HepG2 (cell line): ENCODE measurements at regions not wholly inside any gene's neighbourhood (a gene's known extent, or its start where the extent isn't known, plus 50 kb on each side); places are given as distances from the start of the nearest gene placed in this dataset.
"Not testable (repeated sequence)": the region's sequence is repeated elsewhere in the genome, so short reads cannot be mapped to it uniquely, and the experiment has no call there.

Source experiments
- ATAC-seq: fragments of 200-7000 bp; cut with Tn5 transposase; 3 replicates; pipeline ENCODE4 v1.9.1; 2020; ENCODE audit warnings: mild to moderate bottlenecking, moderate library complexity
- BruUV-seq: library from RNA; stranded (reverse); fragments of 400-500 nt; replicated peaks from 2 replicates; lab custom pipeline; 2021; lab: Mats Ljungman, UMichigan
- CTCF ChIA-PET: fragments of 300-600 bp; formaldehyde crosslinking; extraction: SDS; loops from one replicate; lab custom pipeline; 2021; ENCODE audit warnings: low total read pairs, inconsistent platforms, low intra/inter-chr PET ratio; lab: Yijun Ruan, JAX
- POLR2A ChIA-PET: fragments of 350-600 bp; sonication (Branson Sonifier 250); formaldehyde crosslinking; loops from one replicate; lab custom pipeline; 2020; ENCODE audit warnings: antibody characterized with exemption, inconsistent platforms; lab: Yijun Ruan, JAX
- DNase-seq: peaks from one replicate; pipeline ENCODE4 v3.0.0-alpha.2; 2015; ENCODE audit warnings: low spot score
- FAIRE-seq: peaks from 3 replicates; lab custom pipeline; 2011; peaks lifted over from hg19 to GRCh38; lab: Jason Lieb, UNC
- H2AFZ ChIP-seq: one replicate; pipeline ENCODE4 v1.6.1; 2011; ENCODE audit warnings: low read length, inconsistent platforms
- H3K27ac ChIP-seq: fragments of 300-600 bp; 3 replicates; pipeline ENCODE4 v1.8.0; 2011; ENCODE audit warnings: mixed run types, mild to moderate bottlenecking, mixed read lengths, low read length, inconsistent platforms; ENCODE audit not compliant: insufficient read depth; ENCODE audit errors: extremely low read length
- H3K27me3 ChIP-seq, 2 experiments: fragments of 200-600 bp in 1 of 2; 2 replicates in 1 of 2; 3 replicates in 1 of 2; pipeline versions ENCODE4 v1.6.0 to v1.8.0; 2011; ENCODE audit warnings: low read length in 2 of 2, mild to moderate bottlenecking in 2 of 2, moderate library complexity in 2 of 2, inconsistent platforms in 1 of 2; ENCODE audit not compliant: insufficient read depth in 2 of 2, control insufficient read depth in 1 of 2
- H3K36me3 ChIP-seq, 2 experiments: fragments of 200-600 bp in 1 of 2; replicated peaks in 1 of 2; 2 replicates in 1 of 2; 3 replicates in 1 of 2; pipeline versions ENCODE4 v1.5.1 to v1.8.0; 2011; ENCODE audit warnings: low read length in 2 of 2, inconsistent platforms in 1 of 2; ENCODE audit not compliant: insufficient read depth in 2 of 2, control insufficient read depth in 1 of 2
- H3K4me1 ChIP-seq: 2 replicates; pipeline ENCODE4 v1.5.1; 2012; ENCODE audit warnings: low read length, inconsistent platforms; ENCODE audit not compliant: insufficient read depth
- H3K4me2 ChIP-seq: 2 replicates; pipeline ENCODE4 v1.6.0; 2011; ENCODE audit warnings: low read depth, low read length, inconsistent platforms
- H3K4me3 ChIP-seq, 3 experiments: fragments of 200-600 bp in 1 of 3; sonication (generic), shearing (Covaris generic) in 1 of 3; replicated peaks in 1 of 3; 2 replicates each; pipeline ENCODE4 v1.5.1; 2011 to 2016; ENCODE audit warnings: low read length in 3 of 3, inconsistent platforms in 2 of 3, low read depth in 2 of 3, mild to moderate bottlenecking in 2 of 3, control low read depth in 1 of 3, mixed read lengths in 1 of 3; ENCODE audit not compliant: insufficient read depth in 1 of 3
- H3K79me2 ChIP-seq: one replicate; pipeline ENCODE4 v1.6.1; 2011; ENCODE audit warnings: low read length, inconsistent platforms; ENCODE audit not compliant: insufficient read depth
- H3K9ac ChIP-seq: 2 replicates; pipeline ENCODE4 v1.6.0; 2011; ENCODE audit warnings: mild to moderate bottlenecking, low read depth, low read length, inconsistent platforms; ENCODE audit not compliant: insufficient read depth
- H3K9me3 ChIP-seq: 2 replicates; pipeline ENCODE4 v1.5.1; 2012; ENCODE audit warnings: mild to moderate bottlenecking, low read length
- H4K20me1 ChIP-seq: 2 replicates; pipeline ENCODE4 v1.6.0; 2011; ENCODE audit warnings: inconsistent platforms, mild to moderate bottlenecking, low read length, moderate library complexity; ENCODE audit not compliant: insufficient read depth
- ELF3 ChIP-seq: IDR thresholded peaks from 2 replicates; pipeline ENCODE4 v1.6.1; 2016; ENCODE audit warnings: missing genetic modification reagents, missing compliant biosample characterization
- NPAS2 ChIP-seq: sonication (generic); formaldehyde crosslinking; IDR thresholded peaks from 2 replicates; pipeline ENCODE4 v1.8.0; 2022; ENCODE audit warnings: mild to moderate bottlenecking, missing genetic modification reagents, borderline replicate concordance
- PHF21A ChIP-seq: sonication (generic); formaldehyde crosslinking; IDR thresholded peaks from 2 replicates; pipeline ENCODE4 v1.5.0; 2020; ENCODE audit warnings: mild to moderate bottlenecking, missing genetic modification reagents
- RAD21 ChIP-seq: fragments of 450-650 bp; formaldehyde crosslinking; IDR thresholded peaks from 2 replicates; pipeline ENCODE4 v1.5.0; 2020; ENCODE audit warnings: mild to moderate bottlenecking
- XBP1 ChIP-seq: sonication (generic); formaldehyde crosslinking; IDR thresholded peaks from 2 replicates; pipeline ENCODE4 v1.5.0; 2020; ENCODE audit warnings: missing genetic modification reagents
- ZNF543 ChIP-seq: sonication (generic); formaldehyde crosslinking; IDR thresholded peaks from 2 replicates; pipeline ENCODE4 v1.4.0; 2020; ENCODE audit warnings: mild to moderate bottlenecking, missing genetic modification reagents
- ZNF547 ChIP-seq: sonication (generic); formaldehyde crosslinking; IDR thresholded peaks from 2 replicates; pipeline ENCODE4 v1.5.1; 2020; ENCODE audit warnings: mild to moderate bottlenecking, missing genetic modification reagents
- ZNF567 ChIP-seq: sonication (generic); formaldehyde crosslinking; IDR thresholded peaks from 2 replicates; pipeline ENCODE4 v1.8.1; 2023; ENCODE audit warnings: mild to moderate bottlenecking, missing genetic modification reagents, borderline replicate concordance
- ZNF720 ChIP-seq: sonication (generic); formaldehyde crosslinking; IDR thresholded peaks from 2 replicates; pipeline ENCODE4 v1.4.0; 2020; ENCODE audit warnings: missing genetic modification reagents
- WGBS: methylation state at CpG from one replicate; pipeline ENCODE4 v1.1.6; 2017; ENCODE audit warnings: low lambda C conversion rate; 5-methylcytosine and 5-hydroxymethylcytosine counted together
- in situ Hi-C: cut with HindIII; loops from 2 replicates; pipeline ENCODE4 v1.10.0; 2017; ENCODE audit warnings: low pct_unique_long_range_greater_than_20kb; ENCODE audit not compliant: extremely low pct_ligation_motif_present
- intact Hi-C: fragments of 100-400 bp; cut with micrococcal nuclease; formaldehyde crosslinking; loops from one replicate; pipeline ENCODE4 v1.10.0; 2022; ENCODE audit not compliant: unreplicated experiment

DNA sequence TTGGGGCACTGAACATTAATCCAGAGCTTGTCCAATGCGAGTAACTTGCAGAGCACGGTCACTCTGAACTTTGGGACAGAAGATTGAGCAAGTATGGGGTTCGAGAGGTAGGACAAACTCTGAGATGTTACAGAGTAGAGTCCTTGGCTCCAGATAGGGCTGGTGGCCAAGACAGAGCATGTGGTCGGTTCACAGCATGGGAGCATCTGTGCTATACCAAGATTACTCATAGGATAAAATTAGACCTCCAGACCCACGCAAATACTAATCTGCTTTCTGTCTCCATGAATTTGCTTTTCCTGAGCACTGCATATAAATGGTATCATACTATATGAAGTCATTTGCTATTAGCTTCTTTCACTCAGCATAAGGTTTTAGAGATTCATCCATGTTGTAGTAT lies 93.4 kb upstream of the TBX5 start (continued):
- TF ChIP-seq PHF21A (no peak), ZNF720 (CRISPR knock-in tag) (no peak), RAD21 (no peak), XBP1 (no peak), ZNF547 (no peak), ZNF543 (no peak), NPAS2 (no peak), ELF3 (CRISPR knock-in tag) (no peak)

DNA sequence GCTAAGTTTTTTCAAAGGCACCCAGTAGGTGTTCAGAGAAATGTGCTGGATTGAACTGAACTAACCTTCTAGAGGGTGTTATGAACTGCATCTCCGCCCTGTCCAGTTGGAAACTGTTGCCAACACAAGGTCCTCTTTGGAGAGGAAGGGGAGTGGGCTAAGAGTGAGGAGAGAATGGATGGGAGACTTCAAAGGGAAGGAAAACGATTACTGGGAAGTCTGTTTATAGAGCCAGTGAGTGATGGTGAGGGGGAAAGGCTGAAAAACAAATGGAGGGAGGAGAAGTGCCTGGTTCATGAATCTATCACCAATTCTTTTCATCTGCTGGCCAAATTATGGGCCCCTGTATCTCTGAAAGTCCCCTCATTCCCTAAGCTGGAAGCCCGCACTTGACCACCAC lies 86.0 kb upstream of the TBX5 start:
- no TSS peak for BruUV-seq

DNA sequence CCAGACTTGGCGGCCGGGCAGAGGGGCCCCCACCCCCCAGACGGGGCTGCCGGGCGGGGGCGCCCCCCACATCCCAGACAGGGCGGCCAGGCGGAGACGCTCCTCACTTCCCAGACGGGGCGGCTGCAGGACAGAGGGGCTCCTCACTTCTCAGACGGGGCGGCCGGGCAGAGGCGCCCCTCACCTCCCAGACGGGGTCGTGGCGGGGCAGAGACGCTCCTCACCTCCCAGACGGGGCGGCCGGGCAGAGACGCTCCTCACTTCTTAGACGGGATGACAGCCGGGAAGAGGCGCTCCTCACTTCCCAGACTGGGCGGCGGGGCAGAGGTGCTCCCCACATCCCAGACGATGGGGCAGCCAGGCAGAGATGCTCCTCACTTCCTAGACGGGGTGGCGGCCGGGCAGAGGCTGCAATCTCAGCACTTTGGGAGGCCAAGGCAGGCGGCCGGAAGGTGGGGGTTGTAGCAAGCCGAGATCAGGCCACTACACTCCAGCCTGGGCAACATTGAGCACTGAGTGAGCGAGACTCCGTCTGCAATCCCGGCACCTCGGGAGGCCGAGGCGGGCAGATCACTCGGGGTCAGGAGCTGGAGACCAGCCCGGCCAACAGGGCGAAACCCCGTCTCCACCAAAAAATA lies 79.0 kb upstream of the TBX5 start:
- H2AFZ ChIP-seq, DNase-seq, H3K4me3 ChIP-seq, H3K79me2 ChIP-seq, POLR2A ChIA-PET, in situ Hi-C loops, H3K4me1 ChIP-seq, CTCF ChIA-PET, H4K20me1 ChIP-seq, FAIRE-seq, intact Hi-C loops, H3K27ac ChIP-seq, H3K9ac ChIP-seq, H3K36me3 ChIP-seq, ATAC-seq, BruUV-seq, H3K9me3 ChIP-seq, H3K4me2 ChIP-seq: not testable (repeated sequence)
- 74% methylated on average over 18 of the region's 45 CpGs for WGBS
- peaks cover 4 to 35% of the 10 kb centered on the region in 2 experiments for H3K27me3 ChIP-seq

More for the DNA sequence above, 86.0 kb upstream of the TBX5 start:
- H2AFZ ChIP-seq: no peak overlapping the region
- no peak overlapping the region for H3K27ac ChIP-seq
- no peak for TF ChIP-seq ZNF567 (CRISPR knock-in tag)
- TF ChIP-seq, all 625 proteins: peak for 0
- ChIA-PET POLR2A (no interaction called here), CTCF (no interaction called here)
- no peaks in the 10 kb centered on the region for H3K4me1 ChIP-seq
- DNase-seq (no peak), ATAC-seq (no peak), FAIRE-seq (no peak)
- no peaks in the 10 kb centered on the region for H3K36me3 ChIP-seq
- H3K27me3 ChIP-seq: no peaks in the 10 kb centered on the region
- in situ Hi-C loops: no loop called here
- no peak overlapping the region for H3K4me2 ChIP-seq
- no peak overlapping the region for H3K9ac ChIP-seq
- H4K20me1 ChIP-seq: no peaks in the 10 kb centered on the region
- no peaks in the 10 kb centered on the region for H3K79me2 ChIP-seq
- 33% methylated on average over 3 of the region's 3 CpGs for WGBS
- H3K4me3 ChIP-seq: no peak overlapping the region
- intact Hi-C loops: no loop called here
- H3K9me3 ChIP-seq: no peaks in the 10 kb centered on the region
